ENCODE measurements at regions not wholly inside any gene's neighbourhood (a gene's known extent, or its start where the extent isn't known, plus 50 kb on each side); places are given as distances from the start of the nearest gene placed in this dataset.
"Not testable (repeated sequence)": the region's sequence is repeated elsewhere in the genome, so short reads cannot be mapped to it uniquely, and the experiment has no call there.

DNA sequence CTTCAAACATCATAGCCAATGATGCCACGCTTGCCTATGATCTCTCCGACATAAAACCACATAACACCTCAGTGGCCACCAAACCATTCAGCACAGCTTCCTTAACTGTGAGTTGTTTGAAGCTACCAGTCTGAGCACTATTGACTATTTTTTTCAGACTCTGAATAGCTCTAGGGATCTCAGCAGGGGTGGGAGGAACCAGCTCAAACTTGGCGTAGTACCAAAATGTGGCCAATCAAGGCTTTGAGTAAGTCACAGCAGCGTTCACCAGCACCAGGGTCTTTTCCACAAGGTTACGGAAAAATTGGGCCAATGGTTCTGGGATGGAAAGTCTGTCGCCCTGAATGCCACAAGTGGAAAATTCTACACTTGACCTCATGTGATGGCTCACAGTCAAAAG, 70.6 kb downstream of the SMPDL3A start:
- no peak overlapping the region for H3K4me3 ChIP-seq (ENCODE audit: low read length)
- DNase-seq (ENCODE audit: low read depth, low spot score): no peak
- no peaks in the 10 kb centered on the region for H3K27me3 ChIP-seq (ENCODE audit: control insufficient read depth, insufficient read depth, low read length)
- no peak overlapping the region for H3K27ac ChIP-seq (ENCODE audit: low read length)
- H3K9me3 ChIP-seq (ENCODE audit: control insufficient read depth, insufficient read depth, low read length): no peaks in the 10 kb centered on the region
- no CpG with 5 or more reads among the region's 6 CpGs for WGBS (ENCODE audit: insufficient coverage, insufficient read length)
- peaks cover 1% of the 10 kb centered on the region; the same call in 1 of the 2 replicates for H3K4me1 ChIP-seq (ENCODE audit: control insufficient read depth, insufficient read depth, low read length)
- H3K36me3 ChIP-seq (ENCODE audit: control insufficient read depth, insufficient read depth, low read length): no peaks in the 10 kb centered on the region

DNA sequence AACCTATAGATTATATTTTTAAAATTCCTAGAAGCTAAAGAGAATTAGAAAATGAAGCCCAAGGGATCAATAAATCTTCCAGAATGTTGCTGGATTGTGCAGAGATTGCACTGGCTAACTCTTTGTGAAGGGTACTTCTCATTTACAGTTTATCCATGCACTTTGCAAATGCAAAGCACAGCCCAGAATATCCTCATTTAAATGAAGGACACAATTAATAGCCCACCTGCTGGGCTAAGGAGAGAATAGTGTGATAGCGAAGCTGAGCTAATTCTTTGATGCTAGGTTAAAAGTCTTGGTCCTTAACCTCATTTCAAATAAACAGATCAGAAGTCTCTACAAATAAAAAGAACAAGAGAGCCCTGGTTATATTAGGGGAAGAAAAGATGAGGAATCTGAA, 72.5 kb downstream of the SMPDL3A start:
- Histone ChIP-seq H3K36me3 (ENCODE audit: control insufficient read depth, insufficient read depth, low read length) (no peaks in the 10 kb centered on the region), H3K4me3 (ENCODE audit: low read length) (no peak overlapping the region), H3K27ac (ENCODE audit: low read length) (no peak overlapping the region), H3K27me3 (ENCODE audit: control insufficient read depth, insufficient read depth, low read length) (no peaks in the 10 kb centered on the region), H3K9me3 (ENCODE audit: control insufficient read depth, insufficient read depth, low read length) (no peaks in the 10 kb centered on the region), H3K4me1 (ENCODE audit: control insufficient read depth, insufficient read depth, low read length) (peaks cover 1% of the 10 kb centered on the region; the same call in 1 of the 2 replicates)
- no CpG with 5 or more reads among the region's 1 CpG for WGBS (ENCODE audit: insufficient coverage, insufficient read length)
- DNase-seq (ENCODE audit: low read depth, low spot score): no peak

DNA sequence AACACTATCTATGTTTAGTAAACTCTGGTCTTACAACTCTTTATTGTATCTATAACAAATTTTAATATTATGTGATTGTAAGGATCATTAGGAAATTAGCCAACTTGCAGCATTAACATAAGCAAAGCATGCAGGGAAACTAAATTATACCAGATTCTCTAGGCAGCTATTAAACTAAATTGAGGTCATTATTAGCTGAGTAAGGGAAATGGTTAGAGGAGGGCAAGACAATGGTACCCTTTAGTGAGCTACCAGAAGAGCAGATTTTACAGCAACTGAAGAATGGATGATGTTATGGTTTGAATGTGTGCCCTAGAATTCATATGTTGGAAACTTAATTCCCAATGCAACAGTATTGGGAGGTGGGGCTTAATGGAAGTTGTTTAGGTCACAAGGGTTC, 79.1 kb downstream of the SMPDL3A start:
- Histone ChIP-seq H3K4me1 (ENCODE audit: control insufficient read depth, insufficient read depth, low read length) (no peaks in the 10 kb centered on the region), H3K36me3 (ENCODE audit: control insufficient read depth, insufficient read depth, low read length) (no peaks in the 10 kb centered on the region), H3K4me3 (ENCODE audit: low read length) (no peak overlapping the region), H3K9me3 (ENCODE audit: control insufficient read depth, insufficient read depth, low read length) (no peaks in the 10 kb centered on the region), H3K27ac (ENCODE audit: low read length) (no peak overlapping the region), H3K27me3 (ENCODE audit: control insufficient read depth, insufficient read depth, low read length) (no peaks in the 10 kb centered on the region)
- no peak for DNase-seq (ENCODE audit: low read depth, low spot score)

DNA sequence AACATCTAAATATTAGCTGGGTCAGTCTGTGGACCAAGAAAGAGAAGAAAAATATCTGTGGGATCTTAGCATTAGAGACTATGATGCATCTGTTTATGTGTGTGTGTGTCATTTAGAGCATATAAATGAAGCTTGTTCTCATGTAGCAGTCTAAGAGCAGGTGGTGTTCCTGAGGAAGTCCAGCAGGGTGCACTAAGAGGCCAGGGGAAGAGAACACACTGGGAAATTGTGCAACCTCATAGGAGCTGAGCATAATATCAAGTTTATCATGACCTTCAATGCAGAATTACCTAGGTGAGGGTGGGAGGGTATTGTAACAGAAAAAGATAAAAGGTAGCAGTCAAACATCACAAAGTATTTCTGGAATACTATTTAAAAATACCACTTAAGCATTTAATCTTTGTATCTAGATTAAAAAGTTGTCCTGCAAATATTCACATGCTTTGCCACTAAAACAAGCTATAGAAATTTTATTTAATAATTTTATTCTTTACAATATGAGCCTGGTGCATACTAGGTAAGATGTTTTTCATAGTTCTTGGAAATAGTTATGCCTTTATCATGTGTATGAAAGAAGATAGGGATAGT, 80.5 kb downstream of the SMPDL3A start:
- H3K4me1 ChIP-seq (ENCODE audit: control insufficient read depth, insufficient read depth, low read length): no peaks in the 10 kb centered on the region
- H3K36me3 ChIP-seq (ENCODE audit: control insufficient read depth, insufficient read depth, low read length): no peaks in the 10 kb centered on the region
- no peaks in the 10 kb centered on the region for H3K27me3 ChIP-seq (ENCODE audit: control insufficient read depth, insufficient read depth, low read length)
- H3K27ac ChIP-seq (ENCODE audit: low read length): no peak overlapping the region
- H3K4me3 ChIP-seq (ENCODE audit: low read length): no peak overlapping the region
- DNase-seq (ENCODE audit: low read depth, low spot score): peak; percentile 27
- H3K9me3 ChIP-seq (ENCODE audit: control insufficient read depth, insufficient read depth, low read length): no peaks in the 10 kb centered on the region

DNA sequence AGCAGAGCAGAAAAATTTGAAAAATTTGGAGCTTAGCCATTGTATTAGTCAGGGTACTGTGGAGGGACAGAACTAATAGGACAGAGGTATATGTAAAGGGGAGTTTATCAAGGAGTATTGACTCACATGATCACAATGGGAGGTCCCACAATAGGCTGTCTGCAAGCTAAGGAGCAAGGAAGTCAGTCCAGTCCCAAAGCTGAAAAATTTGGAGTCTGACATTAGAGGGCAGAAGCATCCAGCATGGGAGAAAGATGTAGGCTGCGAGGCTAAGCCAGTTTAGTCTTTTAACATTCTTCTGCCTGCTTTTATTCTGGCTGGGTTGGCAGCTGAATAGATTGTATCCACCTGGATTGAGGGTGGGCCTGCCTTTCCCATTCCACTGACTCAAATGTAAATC, 82.0 kb downstream of the SMPDL3A start:
- no peak overlapping the region for H3K27ac ChIP-seq (ENCODE audit: low read length)
- DNase-seq (ENCODE audit: low read depth, low spot score): no peak
- WGBS (ENCODE audit: insufficient coverage, insufficient read length): no CpG with 5 or more reads among the region's 1 CpG
- H3K9me3 ChIP-seq (ENCODE audit: control insufficient read depth, insufficient read depth, low read length): no peaks in the 10 kb centered on the region
- no peaks in the 10 kb centered on the region for H3K4me1 ChIP-seq (ENCODE audit: control insufficient read depth, insufficient read depth, low read length)
- no peaks in the 10 kb centered on the region for H3K27me3 ChIP-seq (ENCODE audit: control insufficient read depth, insufficient read depth, low read length)
- no peak overlapping the region for H3K4me3 ChIP-seq (ENCODE audit: low read length)
- H3K36me3 ChIP-seq (ENCODE audit: control insufficient read depth, insufficient read depth, low read length): no peaks in the 10 kb centered on the region

DNA sequence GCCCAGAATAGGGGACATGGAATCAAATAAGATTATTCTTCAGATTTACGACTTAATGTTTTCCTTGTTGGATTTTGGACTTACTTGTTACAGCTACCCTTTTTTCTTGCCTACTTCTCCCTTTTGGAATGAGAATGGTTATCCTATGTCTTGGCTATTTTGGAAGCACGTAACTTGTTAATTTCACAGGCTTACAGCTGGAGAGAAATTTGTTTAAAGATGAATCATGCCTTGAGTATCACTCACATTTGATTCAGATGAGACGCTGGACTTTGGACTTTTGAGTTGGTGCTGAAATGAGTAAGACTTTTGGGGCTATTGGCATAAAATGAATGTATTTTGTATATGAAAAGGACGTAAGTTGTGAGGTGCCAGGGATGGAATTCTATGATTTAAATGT, 83.3 kb downstream of the SMPDL3A start:
- Histone ChIP-seq H3K4me3 (ENCODE audit: low read length) (no peak overlapping the region), H3K9me3 (ENCODE audit: control insufficient read depth, insufficient read depth, low read length) (no peaks in the 10 kb centered on the region), H3K36me3 (ENCODE audit: control insufficient read depth, insufficient read depth, low read length) (no peaks in the 10 kb centered on the region), H3K27ac (ENCODE audit: low read length) (no peak overlapping the region), H3K4me1 (ENCODE audit: control insufficient read depth, insufficient read depth, low read length) (no peaks in the 10 kb centered on the region), H3K27me3 (ENCODE audit: control insufficient read depth, insufficient read depth, low read length) (no peaks in the 10 kb centered on the region)
- WGBS (ENCODE audit: insufficient coverage, insufficient read length): 100% methylated on average over 1 of the region's 4 CpGs
- no peak for DNase-seq (ENCODE audit: low read depth, low spot score)

DNA sequence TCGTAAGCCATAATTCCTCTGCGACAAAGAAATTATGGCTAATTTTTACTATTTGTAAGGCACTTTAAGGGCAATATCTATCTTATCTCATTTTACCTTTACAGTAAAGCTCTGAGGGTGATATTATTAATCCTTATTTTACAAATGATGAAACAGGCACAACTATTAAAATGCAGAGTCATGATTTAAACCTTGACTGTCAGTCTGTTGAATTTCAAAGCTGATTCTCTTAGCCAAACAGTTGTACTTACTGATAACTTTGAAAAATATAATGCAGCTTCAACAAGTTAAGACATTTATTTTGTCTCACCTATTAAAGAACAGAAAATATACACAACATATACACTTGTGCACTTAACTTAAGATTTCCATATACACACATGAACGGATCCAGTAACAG, 88.2 kb downstream of the SMPDL3A start:
- no peak overlapping the region for H3K27ac ChIP-seq (ENCODE audit: low read length)
- H3K4me1 ChIP-seq (ENCODE audit: control insufficient read depth, insufficient read depth, low read length): no peaks in the 10 kb centered on the region
- no peaks in the 10 kb centered on the region for H3K36me3 ChIP-seq (ENCODE audit: control insufficient read depth, insufficient read depth, low read length)
- DNase-seq (ENCODE audit: low read depth, low spot score): no peak
- no peaks in the 10 kb centered on the region for H3K9me3 ChIP-seq (ENCODE audit: control insufficient read depth, insufficient read depth, low read length)
- H3K4me3 ChIP-seq (ENCODE audit: low read length): no peak overlapping the region
- no peaks in the 10 kb centered on the region for H3K27me3 ChIP-seq (ENCODE audit: control insufficient read depth, insufficient read depth, low read length)
- WGBS (ENCODE audit: insufficient coverage, insufficient read length): no CpG with 5 or more reads among the region's 3 CpGs

DNA sequence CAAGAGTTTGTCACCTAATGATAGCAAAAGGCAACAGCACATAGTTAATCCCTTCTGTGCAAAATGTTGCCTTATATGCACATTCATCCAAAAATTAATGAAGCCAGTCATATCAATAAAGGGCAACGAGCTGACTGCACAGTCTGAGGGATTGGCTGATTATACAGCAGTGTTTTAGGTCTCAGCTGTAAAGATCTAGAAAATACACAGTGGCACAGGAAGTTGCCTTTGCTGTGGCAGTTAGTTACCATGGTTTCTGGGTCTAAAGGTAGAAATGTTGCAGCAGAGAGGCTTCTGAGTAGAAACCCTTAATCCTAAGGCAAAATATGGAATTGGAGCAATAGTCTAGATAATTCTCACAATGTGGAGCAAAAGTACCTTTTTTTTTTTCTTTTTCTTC, 89.7 kb downstream of the SMPDL3A start:
- no peak overlapping the region for H3K4me3 ChIP-seq (ENCODE audit: low read length)
- WGBS (ENCODE audit: insufficient coverage, insufficient read length): no CpG with 5 or more reads among the region's 1 CpG
- H3K4me1 ChIP-seq (ENCODE audit: control insufficient read depth, insufficient read depth, low read length): no peaks in the 10 kb centered on the region
- no peaks in the 10 kb centered on the region for H3K9me3 ChIP-seq (ENCODE audit: control insufficient read depth, insufficient read depth, low read length)
- H3K36me3 ChIP-seq (ENCODE audit: control insufficient read depth, insufficient read depth, low read length): no peaks in the 10 kb centered on the region
- DNase-seq (ENCODE audit: low read depth, low spot score): no peak
- H3K27me3 ChIP-seq (ENCODE audit: control insufficient read depth, insufficient read depth, low read length): no peaks in the 10 kb centered on the region
- H3K27ac ChIP-seq (ENCODE audit: low read length): no peak overlapping the region

DNA sequence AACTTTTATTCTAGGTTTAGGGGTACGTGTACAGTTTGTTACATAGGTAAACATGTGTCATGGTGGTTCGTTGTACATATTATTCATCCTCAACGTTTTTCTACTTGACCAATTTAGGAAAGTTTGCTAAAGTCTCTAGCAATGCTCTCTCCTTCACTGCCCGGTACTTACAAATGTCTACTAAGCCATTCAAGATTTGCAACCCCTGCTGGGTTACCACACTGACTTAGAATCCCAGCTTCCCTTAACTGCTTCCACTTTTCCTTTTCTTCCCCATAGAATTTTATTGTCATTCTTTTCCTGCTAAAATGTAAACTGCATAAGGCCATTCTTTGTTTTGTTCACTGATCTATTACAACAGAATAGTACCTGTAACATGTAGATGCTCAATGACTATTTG, 97.4 kb downstream of the SMPDL3A start:
- H3K27ac ChIP-seq (ENCODE audit: low read length): no peak overlapping the region
- no peak overlapping the region for H3K4me3 ChIP-seq (ENCODE audit: low read length)
- H3K36me3 ChIP-seq (ENCODE audit: control insufficient read depth, insufficient read depth, low read length): no peaks in the 10 kb centered on the region
- no CpG with 5 or more reads among the region's 4 CpGs for WGBS (ENCODE audit: insufficient coverage, insufficient read length)
- no peaks in the 10 kb centered on the region for H3K9me3 ChIP-seq (ENCODE audit: control insufficient read depth, insufficient read depth, low read length)
- H3K4me1 ChIP-seq (ENCODE audit: control insufficient read depth, insufficient read depth, low read length): no peaks in the 10 kb centered on the region
- no peak for DNase-seq (ENCODE audit: low read depth, low spot score)
- no peaks in the 10 kb centered on the region for H3K27me3 ChIP-seq (ENCODE audit: control insufficient read depth, insufficient read depth, low read length)

DNA sequence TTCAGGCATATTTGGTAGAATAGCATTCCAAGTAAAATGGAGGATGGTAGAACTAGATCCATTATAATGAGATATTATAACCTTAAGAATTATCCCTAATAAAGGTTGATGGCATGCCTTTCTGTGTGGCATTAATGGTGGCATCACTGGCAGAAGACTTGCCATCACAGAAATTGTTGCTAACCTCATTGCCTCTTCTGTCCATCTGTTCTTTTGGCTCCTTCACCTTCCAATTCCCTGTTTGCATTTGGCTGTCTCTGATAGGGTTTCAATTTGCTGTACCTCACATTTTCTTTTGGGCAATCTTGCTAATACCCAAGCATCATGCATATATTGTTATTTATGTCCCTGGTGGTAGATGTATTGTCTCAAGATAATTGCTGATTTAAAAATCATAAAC, 98.9 kb downstream of the SMPDL3A start:
- Histone ChIP-seq H3K27me3 (ENCODE audit: control insufficient read depth, insufficient read depth, low read length) (no peaks in the 10 kb centered on the region), H3K4me1 (ENCODE audit: control insufficient read depth, insufficient read depth, low read length) (no peaks in the 10 kb centered on the region), H3K4me3 (ENCODE audit: low read length) (no peak overlapping the region), H3K9me3 (ENCODE audit: control insufficient read depth, insufficient read depth, low read length) (no peaks in the 10 kb centered on the region), H3K27ac (ENCODE audit: low read length) (no peak overlapping the region), H3K36me3 (ENCODE audit: control insufficient read depth, insufficient read depth, low read length) (no peaks in the 10 kb centered on the region)
- no peak for DNase-seq (ENCODE audit: low read depth, low spot score)

DNA sequence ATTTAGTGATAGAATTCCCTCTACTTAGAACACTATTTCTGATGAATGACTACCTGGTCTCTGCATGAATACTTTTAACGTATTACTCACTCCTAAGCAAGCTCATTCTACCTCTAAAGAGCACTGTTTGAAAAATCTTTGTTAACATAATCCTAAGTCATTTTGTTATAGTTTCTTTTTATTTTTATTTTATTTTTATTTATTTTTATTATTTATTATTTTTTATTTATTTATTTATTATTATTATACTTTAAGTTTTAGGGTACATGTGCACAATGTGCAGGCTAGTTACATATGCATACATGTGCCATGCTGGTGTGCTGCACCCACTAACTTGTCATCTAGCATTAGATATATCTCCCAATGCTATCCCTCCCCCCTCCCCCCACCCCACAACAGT, 99.6 kb downstream of the SMPDL3A start:
- WGBS (ENCODE audit: insufficient coverage, insufficient read length): no CpG with 5 or more reads among the region's 1 CpG
- not testable (repeated sequence) for DNase-seq (ENCODE audit: low read depth, low spot score); H3K4me3 ChIP-seq (ENCODE audit: low read length); H3K9me3 ChIP-seq (ENCODE audit: control insufficient read depth, insufficient read depth, low read length); H3K27ac ChIP-seq (ENCODE audit: low read length); H3K4me1 ChIP-seq (ENCODE audit: control insufficient read depth, insufficient read depth, low read length); H3K27me3 ChIP-seq (ENCODE audit: control insufficient read depth, insufficient read depth, low read length); H3K36me3 ChIP-seq (ENCODE audit: control insufficient read depth, insufficient read depth, low read length)

Measured in iPS DF 6.9 (cell line).